Ecto neural progenitor cell (in vitro differentiated cells): ENCODE measurements at regions not wholly inside any gene's neighbourhood (a gene's known extent, or its start where the extent isn't known, plus 50 kb on each side); places are given as distances from the start of the nearest gene placed in this dataset.
A peak's percentile ranks its signal among the peaks of the same experiment; 100 is the strongest.
"Not testable (repeated sequence)": the region's sequence is repeated elsewhere in the genome, so short reads cannot be mapped to it uniquely, and the experiment has no call there.

Experiments used
- DNase-seq: peaks from one replicate; pipeline ENCODE4 v3.0.0-alpha.2; 2018; ENCODE audit warnings: low spot score

DNA sequence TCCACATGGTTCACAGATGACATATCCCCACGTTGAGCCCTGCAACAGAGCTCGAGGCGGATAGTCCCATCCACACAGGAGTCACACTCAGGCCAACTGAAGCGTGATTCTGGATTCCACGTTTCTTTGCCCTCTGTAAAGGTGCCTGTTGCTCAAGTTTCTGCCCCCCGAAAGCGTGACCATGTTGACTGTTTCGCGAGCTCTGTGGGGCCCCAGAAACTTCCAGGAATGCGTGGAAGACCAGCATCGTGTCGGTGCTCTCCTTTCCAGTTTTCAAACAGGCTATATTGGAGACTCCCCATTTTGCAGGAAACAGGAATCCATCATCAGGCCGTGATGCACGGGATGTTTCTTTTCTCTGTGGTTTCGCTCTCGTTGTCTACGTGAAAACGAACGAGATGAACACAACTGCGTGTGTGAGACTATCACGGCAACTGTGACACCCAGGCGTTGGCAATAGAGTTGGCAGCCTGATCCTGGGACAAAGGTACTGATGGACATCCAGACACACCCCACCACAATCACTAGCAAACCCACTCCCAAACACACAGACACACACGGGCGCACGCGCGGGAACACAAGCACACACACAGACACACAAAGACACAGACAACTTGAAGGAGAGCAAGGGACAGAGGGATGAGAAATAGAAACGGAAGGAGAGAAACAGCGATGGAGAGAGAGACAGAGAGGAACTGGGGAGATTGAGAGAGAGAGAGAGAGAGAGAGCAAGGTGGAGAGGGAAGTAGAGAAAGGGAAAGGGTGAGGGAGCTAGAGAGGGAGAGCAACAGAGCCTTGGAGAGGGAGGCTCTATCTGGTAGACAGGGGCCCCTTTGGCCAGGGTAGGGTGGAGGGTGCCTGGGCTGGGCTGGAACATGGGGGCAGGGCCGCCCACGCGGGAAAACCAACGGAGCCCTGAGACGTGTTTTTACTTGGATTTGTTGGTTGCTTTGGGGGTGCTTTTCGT lies 1609.3 kb downstream of the SPATA31A7 start:
- peak; percentile 61 for DNase-seq

GRCh38 chr9:62799851-62800371 lies 1610.1 kb downstream of the SPATA31A7 start:
- peak; percentile 83 for DNase-seq

- DNase-seq, result peak; percentile 67
Observed at GRCh38 chr9:62800451-62801371, 1610.9 kb downstream of the SPATA31A7 start.

DNA sequence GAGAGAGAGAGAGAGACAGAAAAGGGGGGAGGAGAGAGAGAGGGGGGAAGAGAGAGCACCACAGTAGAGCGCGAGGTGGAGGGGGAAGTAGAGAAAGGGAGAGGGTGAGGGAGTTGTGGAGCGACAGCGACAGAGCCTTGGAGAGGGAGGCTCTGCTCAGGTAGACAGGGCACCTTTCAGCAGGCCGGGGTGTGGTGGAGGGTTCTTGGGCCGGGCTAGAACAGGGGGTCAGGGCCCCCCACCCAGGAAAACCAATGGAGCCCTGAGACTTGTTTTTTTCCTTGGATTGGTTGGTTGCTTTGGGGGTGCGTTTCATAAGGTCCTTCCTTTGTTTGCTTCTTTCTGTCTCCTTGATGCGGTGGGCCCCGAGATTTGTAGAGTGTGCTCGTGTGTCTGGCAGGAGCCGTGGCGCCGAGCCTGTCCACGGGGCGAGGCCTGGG lies 1611.6 kb downstream of the SPATA31A7 start:
- DNase-seq, result peak; percentile 52

DNA sequence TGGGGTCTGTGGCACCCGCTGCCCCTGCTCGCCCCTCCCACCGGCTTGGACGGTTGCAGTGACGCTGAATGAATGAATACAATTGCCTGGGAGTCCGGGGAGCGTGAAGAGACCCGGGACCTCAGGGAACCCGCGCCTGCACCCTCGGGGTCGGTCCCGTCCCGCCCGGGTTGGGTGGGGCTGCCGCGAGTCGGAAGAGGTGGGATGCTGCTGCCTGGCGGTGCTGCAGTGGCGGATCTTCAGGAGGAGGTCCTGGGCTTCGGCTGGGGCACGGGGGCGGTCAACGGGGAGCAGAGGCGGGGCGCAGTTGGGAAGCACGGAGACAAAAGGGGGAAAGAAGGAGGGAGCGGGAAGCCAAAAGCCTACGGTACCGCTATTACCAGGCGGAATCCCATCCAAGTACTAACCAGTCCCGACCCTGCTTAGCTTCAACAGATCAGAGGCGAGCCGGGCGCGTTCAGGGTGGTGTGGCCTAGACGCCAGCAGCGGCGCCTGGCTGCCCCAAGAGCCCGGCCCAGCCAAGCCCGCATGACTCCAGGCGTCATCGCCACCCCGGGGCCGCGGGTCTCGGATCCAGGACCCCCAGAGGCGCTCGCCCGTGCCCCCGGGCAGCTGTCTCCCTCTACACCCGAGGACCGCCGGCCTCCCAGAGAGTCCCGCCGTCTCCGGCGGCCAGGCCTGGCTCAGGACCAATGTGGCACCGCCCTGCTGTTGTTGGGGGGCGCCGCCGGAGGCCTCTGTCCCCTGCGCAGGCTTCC lies 1612.3 kb downstream of the SPATA31A7 start:
- peak; percentile 96 for DNase-seq

DNA sequence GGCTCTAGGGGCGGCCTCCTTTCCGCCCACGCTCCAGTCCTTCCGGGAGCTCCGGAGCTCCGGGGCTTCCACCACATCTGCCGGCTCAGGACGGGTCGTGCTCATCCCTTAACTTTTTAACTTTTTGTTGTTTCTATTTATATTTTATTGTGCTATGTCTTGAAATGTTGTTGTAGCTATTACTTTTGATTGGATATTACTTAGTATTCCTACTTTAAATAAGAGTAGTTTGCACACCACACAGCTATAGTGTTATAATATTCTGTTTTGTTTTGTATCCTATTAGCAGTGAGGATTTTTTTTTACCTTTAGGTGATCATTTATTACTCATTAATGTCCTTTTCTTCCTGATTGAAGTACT lies 1612.9 kb downstream of the SPATA31A7 start:
- DNase-seq, result not testable (repeated sequence)

GRCh38 chr9:62803099-62803498 lies 1613.3 kb downstream of the SPATA31A7 start:
- not testable (repeated sequence) for DNase-seq

- not testable (repeated sequence) for DNase-seq
Observed at GRCh38 chr9:62804314-62804713, 1614.5 kb downstream of the SPATA31A7 start.

- DNase-seq, result not testable (repeated sequence)
Observed at GRCh38 chr9:62807424-62807823, 1617.6 kb downstream of the SPATA31A7 start.

DNA sequence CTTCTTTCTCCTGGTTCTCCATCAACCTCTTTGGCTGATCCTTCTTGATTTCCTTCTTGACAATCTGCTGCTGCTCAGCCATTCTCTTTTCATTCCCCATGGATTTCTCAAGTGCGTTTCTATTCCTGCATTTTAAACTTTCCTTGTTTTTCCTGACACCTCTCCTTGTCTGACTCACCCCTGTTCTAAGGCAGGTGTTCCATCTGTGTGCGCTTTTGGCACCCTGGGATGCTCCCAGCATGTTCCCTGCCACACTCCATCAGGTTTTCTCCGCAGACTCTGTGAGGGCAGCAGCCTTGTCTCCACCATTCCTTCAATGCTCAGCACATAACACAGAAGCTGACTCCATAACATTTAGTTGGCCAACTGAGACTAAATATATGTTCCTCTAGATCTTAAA lies 1618.2 kb downstream of the SPATA31A7 start:
- not testable (repeated sequence) for DNase-seq

DNA sequence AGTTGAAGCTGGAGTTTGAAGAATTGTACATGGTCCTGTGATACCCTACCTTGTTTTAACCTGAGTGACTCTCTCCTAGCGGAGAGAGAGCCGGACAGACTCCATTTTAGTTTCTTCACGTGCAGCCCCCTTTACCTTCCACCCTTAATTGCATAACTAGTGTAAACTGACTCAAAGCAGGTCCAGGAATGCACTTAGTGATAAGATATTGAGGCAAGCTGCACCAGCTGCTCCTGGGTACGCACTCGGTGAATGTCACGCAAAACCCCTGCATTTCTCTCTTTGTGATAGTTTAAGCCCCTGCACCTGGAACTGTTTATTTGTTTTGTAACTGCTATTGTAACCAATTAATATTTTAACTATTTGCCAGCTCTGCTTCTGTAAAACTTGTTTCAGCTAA lies 1620.5 kb downstream of the SPATA31A7 start:
- not testable (repeated sequence) for DNase-seq

- DNase-seq, result not testable (repeated sequence)
Observed at GRCh38 chr9:62810811-62811315, 1621.0 kb downstream of the SPATA31A7 start.

GRCh38 chr9:62815436-62815835 lies 1625.6 kb downstream of the SPATA31A7 start:
- not testable (repeated sequence) for DNase-seq

GRCh38 chr9:62816331-62816730 lies 1626.5 kb downstream of the SPATA31A7 start:
- not testable (repeated sequence) for DNase-seq

- DNase-seq, result not testable (repeated sequence)
Observed at GRCh38 chr9:62817214-62817613, 1627.4 kb downstream of the SPATA31A7 start.

DNA sequence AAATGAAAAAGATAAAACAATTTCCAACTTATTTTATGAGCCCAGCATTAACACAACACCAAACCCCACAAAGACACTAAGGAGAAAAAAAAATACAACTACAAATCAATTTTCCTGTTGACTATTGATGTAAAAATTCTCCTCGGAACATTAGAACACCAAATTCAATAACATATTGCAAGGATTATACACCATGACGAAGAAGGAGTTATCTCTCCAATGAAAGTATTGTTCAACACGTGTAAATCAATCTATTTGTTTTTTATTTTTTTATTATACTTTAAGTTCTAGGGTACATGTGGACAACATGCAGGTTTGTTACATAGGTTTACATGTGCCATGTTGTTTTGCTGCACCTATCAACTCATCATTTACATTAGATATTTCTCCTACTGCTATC lies 1632.3 kb downstream of the SPATA31A7 start:
- DNase-seq, result not testable (repeated sequence)

GRCh38 chr9:62827957-62828907 lies 1638.4 kb downstream of the SPATA31A7 start:
- DNase-seq, result not testable (repeated sequence)

- DNase-seq, result peak; percentile 59
Observed at GRCh38 chr9:62830829-62831459, 1641.1 kb downstream of the SPATA31A7 start.
